22Rv1 (cell line): ENCODE measurements at regions not wholly inside any gene's neighbourhood (a gene's known extent, or its start where the extent isn't known, plus 50 kb on each side); places are given as distances from the start of the nearest gene placed in this dataset.

Experiments
- CTCF ChIP-seq: fragments of 450-650 bp; IDR thresholded peaks from 2 replicates; pipeline ENCODE4 v1.5.1; 2017; ENCODE audit warnings: mild to moderate bottlenecking
- ZFX ChIP-seq: fragments of 450-650 bp; IDR thresholded peaks from 2 replicates; pipeline ENCODE4 v1.6.1; 2017; ENCODE audit warnings: antibody characterized with exemption, borderline replicate concordance

GRCh38 chr6:71507183-71507582 is 218.6 kb downstream of the OGFRL1 start:
- TF ChIP-seq CTCF = no peak
- no peak for TF ChIP-seq ZFX
